GM12878 (cell line): ENCODE measurements at regions not wholly inside any gene's neighbourhood (a gene's known extent, or its start where the extent isn't known, plus 50 kb on each side); places are given as distances from the start of the nearest gene placed in this dataset.

Experiments
- ATAC-seq: fragments of 200-7000 bp; cut with Tn5 transposase; 3 replicates; pipeline ENCODE4 v1.9.1; 2020; ENCODE audit warnings: mild to moderate bottlenecking, moderate library complexity
- BruUV-seq: library from RNA; stranded (reverse); fragments of 400-500 nt; replicated peaks from 2 replicates; lab custom pipeline; 2021; lab: Mats Ljungman, UMichigan
- CTCF ChIA-PET: fragments of 300-600 bp; sonication (Branson Sonifier 250); formaldehyde crosslinking; extraction: SDS; loops from one replicate; lab custom pipeline; 2021; ENCODE audit warnings: inconsistent platforms; lab: Yijun Ruan, JAX
- POLR2A ChIA-PET: fragments of 350-600 bp; formaldehyde crosslinking; extraction: SDS; loops from one replicate; lab custom pipeline; 2021; ENCODE audit warnings: inconsistent platforms; lab: Charles Lee
- RAD21 ChIA-PET: fragments of 300-600 bp; sonication (Branson Sonifier 250); formaldehyde crosslinking; loops from one replicate; lab custom pipeline; 2023; ENCODE audit warnings: antibody characterized with exemption; ENCODE audit not compliant: unreplicated experiment; lab: Charles Lee
- SMC1A ChIA-PET: fragments of 300-600 bp; sonication (Branson Sonifier 250); formaldehyde crosslinking; loops from one replicate; lab custom pipeline; 2023; ENCODE audit not compliant: unreplicated experiment, uncharacterized antibody; lab: Charles Lee
- DNase-seq: peaks from one replicate; pipeline ENCODE4 v3.0.0-alpha.2; 2011; ENCODE audit warnings: low read depth, low spot score
- FAIRE-seq: peaks from 3 replicates; lab custom pipeline; 2011; peaks lifted over from hg19 to GRCh38; lab: Jason Lieb, UNC
- H2AFZ ChIP-seq: 2 replicates; pipeline ENCODE4 v1.6.0; 2011; ENCODE audit warnings: low read depth, low read length, control low read depth; ENCODE audit not compliant: control insufficient read depth
- H3K27ac ChIP-seq: 2 replicates; pipeline ENCODE4 v1.5.1; 2011; ENCODE audit warnings: control low read depth; ENCODE audit not compliant: control insufficient read depth, insufficient read depth
- H3K27me3 ChIP-seq, 2 experiments: replicated peaks in 1 of 2; 2 replicates each; pipeline versions ENCODE4 v1.6.0 to v1.6.1; 2011; ENCODE audit warnings: low read length in 1 of 2; ENCODE audit not compliant: control insufficient read depth in 2 of 2, insufficient read depth in 2 of 2
- H3K36me3 ChIP-seq, 2 experiments: 2 replicates each; pipeline ENCODE4 v1.5.1; 2011; ENCODE audit warnings: low read length in 1 of 2; ENCODE audit not compliant: control insufficient read depth in 2 of 2, insufficient read depth in 2 of 2
- H3K4me1 ChIP-seq: 2 replicates; pipeline ENCODE4 v1.6.1; 2011; ENCODE audit warnings: mild to moderate bottlenecking, low read length, moderate library complexity, mixed read lengths; ENCODE audit not compliant: control insufficient read depth, insufficient read depth
- H3K4me2 ChIP-seq: 2 replicates; pipeline ENCODE4 v1.6.0; 2011; ENCODE audit warnings: control low read depth; ENCODE audit not compliant: control insufficient read depth, insufficient read depth
- H3K4me3 ChIP-seq: fragments of 200-600 bp; sonication (generic); 2 replicates; pipeline ENCODE4 v1.5.1; 2016
- H3K79me2 ChIP-seq: 2 replicates; pipeline ENCODE4 v1.6.0; 2011; ENCODE audit warnings: low read length; ENCODE audit not compliant: control insufficient read depth, insufficient read depth
- H3K9ac ChIP-seq: 2 replicates; pipeline ENCODE4 v1.8.0; 2011; ENCODE audit warnings: low read length, control low read depth, mixed read lengths; ENCODE audit not compliant: control insufficient read depth, insufficient read depth
- H3K9me3 ChIP-seq: replicated peaks from 3 replicates; pipeline ENCODE4 v1.5.1; 2011; ENCODE audit warnings: mild to moderate bottlenecking, low read length; ENCODE audit not compliant: control insufficient read depth, insufficient read depth
- H4K20me1 ChIP-seq: 2 replicates; pipeline ENCODE4 v1.6.0; 2011; ENCODE audit not compliant: control insufficient read depth, insufficient read depth
- CBFB ChIP-seq: IDR thresholded peaks from 2 replicates; pipeline ENCODE4 v1.6.1; 2016; ENCODE audit warnings: antibody characterized with exemption, low read depth
- CBX5 ChIP-seq: sonication (generic); IDR thresholded peaks from 2 replicates; pipeline ENCODE4 v1.6.1; 2016; ENCODE audit warnings: low read depth, moderate library complexity, mild to moderate bottlenecking, inconsistent platforms
- ETV6 ChIP-seq, 2 experiments: fragments of 450-650 bp in 1 of 2; IDR thresholded peaks in 1 of 2; conservative IDR thresholded peaks in 1 of 2; 2 replicates each; pipeline ENCODE4 v1.6.1; 2014; ENCODE audit warnings: antibody characterized with exemption in 1 of 2, borderline replicate concordance in 1 of 2, low read depth in 1 of 2, mild to moderate bottlenecking in 1 of 2, moderate library complexity in 1 of 2
- IKZF2 ChIP-seq, 2 experiments: fragments of 450-650 bp; IDR thresholded peaks; 2 replicates each; pipeline ENCODE4 v1.6.1; 2017; ENCODE audit warnings: mild to moderate bottlenecking in 2 of 2, moderate library complexity in 2 of 2
- KDM1A ChIP-seq: fragments of 200-600 bp; sonication (generic); IDR thresholded peaks from 2 replicates; pipeline ENCODE4 v1.6.1; 2016; ENCODE audit warnings: borderline replicate concordance
- MAX ChIP-seq: IDR thresholded peaks from 2 replicates; pipeline ENCODE4 v1.6.1; 2012; ENCODE audit warnings: low read depth, low read length, improper control_type of control experiment
- NFIC ChIP-seq: IDR thresholded peaks from 2 replicates; pipeline ENCODE4 v1.6.1; 2012; ENCODE audit warnings: low read depth, mild to moderate bottlenecking, inconsistent platforms, low read length, moderate library complexity
- NFXL1 ChIP-seq: fragments of 450-650 bp; IDR thresholded peaks from 2 replicates; pipeline ENCODE4 v1.6.1; 2017; ENCODE audit warnings: antibody characterized with exemption, mild to moderate bottlenecking, borderline replicate concordance
- PAX5 ChIP-seq: IDR thresholded peaks from 2 replicates; pipeline ENCODE4 v1.6.1; 2011; ENCODE audit warnings: low read depth, low read length, borderline replicate concordance
- POLR2A ChIP-seq: IDR thresholded peaks from 2 replicates; pipeline ENCODE4 v1.6.1; 2011; ENCODE audit warnings: low read depth, mild to moderate bottlenecking, low read length
- SIX5 ChIP-seq: IDR thresholded peaks from 2 replicates; pipeline ENCODE4 v1.6.1; 2011; ENCODE audit warnings: mild to moderate bottlenecking, low read depth, low read length, moderate library complexity; ENCODE audit not compliant: severe bottlenecking
- SMARCA5 ChIP-seq: fragments of 450-650 bp; IDR thresholded peaks from 2 replicates; pipeline ENCODE4 v1.6.1; 2017; ENCODE audit warnings: mild to moderate bottlenecking
- WGBS: methylation state at CpG from one replicate; pipeline ENCODE4 v1.1.6; 2016; ENCODE audit warnings: low lambda C conversion rate; ENCODE audit not compliant: insufficient replicate concordance, insufficient coverage; ENCODE audit errors: missing lambda C conversion rate; 5-methylcytosine and 5-hydroxymethylcytosine counted together
- in situ Hi-C: fragments of 300-500 bp; cut with MboI; formaldehyde crosslinking; loops from 9 replicates; pipeline ENCODE4 v1.14.3; 2018; ENCODE audit warnings: mixed read lengths
- intact Hi-C: fragments of 100-400 bp; cut with micrococcal nuclease; formaldehyde crosslinking; loops from one replicate; pipeline ENCODE4 v1.14.2; 2022; ENCODE audit not compliant: unreplicated experiment
- TF ChIP-seq, protein P1 (sequence below): fragments of 150-350 bp; IDR thresholded peaks from 2 replicates; pipeline ENCODE4 v1.6.1; 2014; ENCODE audit warnings: mild to moderate bottlenecking, low read depth, low read length
- TF ChIP-seq, protein P2 (sequence below): IDR thresholded peaks from 2 replicates; pipeline ENCODE4 v1.6.1; 2011; ENCODE audit warnings: low read depth, mild to moderate bottlenecking, low read length, moderate library complexity, borderline replicate concordance; ENCODE audit errors: extremely low read depth
- TF ChIP-seq, protein P3 (sequence below): fragments of 450-650 bp; IDR thresholded peaks from 2 replicates; pipeline ENCODE4 v1.6.1; 2017; ENCODE audit warnings: mild to moderate bottlenecking, moderate library complexity

DNA sequence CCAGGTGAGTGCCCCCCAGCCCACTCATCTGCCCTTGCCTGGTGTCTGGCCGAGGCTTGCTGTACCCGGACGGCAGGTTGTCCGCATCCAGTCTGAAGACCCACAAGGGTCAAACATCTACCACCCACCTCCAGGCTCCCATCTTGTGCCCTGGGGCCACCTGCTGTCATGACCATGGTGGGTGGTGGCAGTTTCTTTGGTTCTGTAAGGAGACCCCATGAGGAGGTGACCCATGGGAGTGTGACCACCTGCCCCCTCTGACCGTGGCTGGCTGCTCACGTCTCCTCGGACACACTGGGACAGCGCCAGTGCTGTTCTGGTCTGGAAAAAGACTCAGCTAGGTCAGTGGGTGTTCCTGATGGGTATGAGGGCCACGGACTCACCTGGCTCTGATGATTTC lies 93.9 kb downstream of the TEX29 start (continued):
- TF ChIP-seq NFXL1 (no peak), POLR2A (no peak), MAX (no peak)
- TF ChIP-seq, all 136 proteins: peak for 0

DNA sequence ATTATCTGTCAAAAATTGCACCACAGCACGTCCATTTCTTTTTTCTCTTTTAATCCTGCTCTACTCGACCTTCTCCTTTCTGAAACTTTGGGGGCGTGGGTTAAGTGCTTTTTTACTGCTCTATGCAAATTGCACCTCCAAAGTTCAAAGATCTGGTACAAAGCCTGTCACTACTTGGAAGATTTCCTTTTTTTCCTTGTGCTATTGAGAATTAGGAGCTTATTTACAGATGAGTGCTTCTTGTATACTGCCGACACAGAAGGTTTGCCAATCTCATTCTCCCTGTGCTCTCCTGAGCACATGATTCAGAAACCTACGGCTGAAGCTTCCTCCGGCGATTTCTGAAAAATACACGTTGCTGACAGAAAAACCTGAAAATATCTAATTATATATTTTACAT lies 94.8 kb downstream of the TEX29 start:
- ChIA-PET POLR2A (interaction anchor here (0.6 to 0.7 kb wide), 2 partner anchors 193 to 201 kb away, joined by 3 to 4 read pairs; no protein-coding TSS in a partner anchor), CTCF (no interaction called here)

More for the DNA sequence above, 94.8 kb downstream of the TEX29 start:
- DNase-seq (no peak), FAIRE-seq (no peak), ATAC-seq (no peak)
- intact Hi-C loops: no loop called here
- Histone ChIP-seq H2AFZ (no peak overlapping the region), H3K27ac (no peak overlapping the region), H3K4me2 (no peak overlapping the region), H3K27me3 (no peaks in the 10 kb centered on the region; a peak in 1 of 4 replicates), H3K4me3 (no peak overlapping the region), H4K20me1 (no peaks in the 10 kb centered on the region), H3K36me3 (no peaks in the 10 kb centered on the region), H3K4me1 (no peaks in the 10 kb centered on the region), H3K79me2 (no peaks in the 10 kb centered on the region), H3K9me3 (no peaks in the 10 kb centered on the region), H3K9ac (no peak overlapping the region)
- 39% methylated on average over 8 of the region's 8 CpGs for WGBS
- no TSS peak for BruUV-seq
- ChIA-PET RAD21 (no interaction called here), SMC1A (no interaction called here)
- in situ Hi-C loops: no loop called here
- TF ChIP-seq SIX5 (no peak), SMARCA5 (no peak), CBFB (no peak), IKZF2 (IDR thresholded peaks at IDR 0.05) (no peak), NFIC (no peak), PAX5 (no peak), CBX5 (no peak), KDM1A (no peak), ETV6 (conservative IDR thresholded peaks at IDR 0.05 in 1 of 2, IDR thresholded peaks at IDR 0.05 in 1 of 2; ENCODE audit: borderline replicate concordance in 1 of 2, low read depth in 1 of 2) (no peak)
- TF ChIP-seq, protein P1, sequence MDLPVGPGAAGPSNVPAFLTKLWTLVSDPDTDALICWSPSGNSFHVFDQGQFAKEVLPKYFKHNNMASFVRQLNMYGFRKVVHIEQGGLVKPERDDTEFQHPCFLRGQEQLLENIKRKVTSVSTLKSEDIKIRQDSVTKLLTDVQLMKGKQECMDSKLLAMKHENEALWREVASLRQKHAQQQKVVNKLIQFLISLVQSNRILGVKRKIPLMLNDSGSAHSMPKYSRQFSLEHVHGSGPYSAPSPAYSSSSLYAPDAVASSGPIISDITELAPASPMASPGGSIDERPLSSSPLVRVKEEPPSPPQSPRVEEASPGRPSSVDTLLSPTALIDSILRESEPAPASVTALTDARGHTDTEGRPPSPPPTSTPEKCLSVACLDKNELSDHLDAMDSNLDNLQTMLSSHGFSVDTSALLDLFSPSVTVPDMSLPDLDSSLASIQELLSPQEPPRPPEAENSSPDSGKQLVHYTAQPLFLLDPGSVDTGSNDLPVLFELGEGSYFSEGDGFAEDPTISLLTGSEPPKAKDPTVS: no peak
- TF ChIP-seq, protein P2, sequence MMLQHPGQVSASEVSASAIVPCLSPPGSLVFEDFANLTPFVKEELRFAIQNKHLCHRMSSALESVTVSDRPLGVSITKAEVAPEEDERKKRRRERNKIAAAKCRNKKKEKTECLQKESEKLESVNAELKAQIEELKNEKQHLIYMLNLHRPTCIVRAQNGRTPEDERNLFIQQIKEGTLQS: no peak
- TF ChIP-seq, protein P3, sequence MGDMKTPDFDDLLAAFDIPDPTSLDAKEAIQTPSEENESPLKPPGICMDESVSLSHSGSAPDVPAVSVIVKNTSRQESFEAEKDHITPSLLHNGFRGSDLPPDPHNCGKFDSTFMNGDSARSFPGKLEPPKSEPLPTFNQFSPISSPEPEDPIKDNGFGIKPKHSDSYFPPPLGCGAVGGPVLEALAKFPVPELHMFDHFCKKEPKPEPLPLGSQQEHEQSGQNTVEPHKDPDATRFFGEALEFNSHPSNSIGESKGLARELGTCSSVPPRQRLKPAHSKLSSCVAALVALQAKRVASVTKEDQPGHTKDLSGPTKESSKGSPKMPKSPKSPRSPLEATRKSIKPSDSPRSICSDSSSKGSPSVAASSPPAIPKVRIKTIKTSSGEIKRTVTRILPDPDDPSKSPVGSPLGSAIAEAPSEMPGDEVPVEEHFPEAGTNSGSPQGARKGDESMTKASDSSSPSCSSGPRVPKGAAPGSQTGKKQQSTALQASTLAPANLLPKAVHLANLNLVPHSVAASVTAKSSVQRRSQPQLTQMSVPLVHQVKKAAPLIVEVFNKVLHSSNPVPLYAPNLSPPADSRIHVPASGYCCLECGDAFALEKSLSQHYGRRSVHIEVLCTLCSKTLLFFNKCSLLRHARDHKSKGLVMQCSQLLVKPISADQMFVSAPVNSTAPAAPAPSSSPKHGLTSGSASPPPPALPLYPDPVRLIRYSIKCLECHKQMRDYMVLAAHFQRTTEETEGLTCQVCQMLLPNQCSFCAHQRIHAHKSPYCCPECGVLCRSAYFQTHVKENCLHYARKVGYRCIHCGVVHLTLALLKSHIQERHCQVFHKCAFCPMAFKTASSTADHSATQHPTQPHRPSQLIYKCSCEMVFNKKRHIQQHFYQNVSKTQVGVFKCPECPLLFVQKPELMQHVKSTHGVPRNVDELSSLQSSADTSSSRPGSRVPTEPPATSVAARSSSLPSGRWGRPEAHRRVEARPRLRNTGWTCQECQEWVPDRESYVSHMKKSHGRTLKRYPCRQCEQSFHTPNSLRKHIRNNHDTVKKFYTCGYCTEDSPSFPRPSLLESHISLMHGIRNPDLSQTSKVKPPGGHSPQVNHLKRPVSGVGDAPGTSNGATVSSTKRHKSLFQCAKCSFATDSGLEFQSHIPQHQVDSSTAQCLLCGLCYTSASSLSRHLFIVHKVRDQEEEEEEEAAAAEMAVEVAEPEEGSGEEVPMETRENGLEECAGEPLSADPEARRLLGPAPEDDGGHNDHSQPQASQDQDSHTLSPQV: no peak
